HepG2 (cell line): ENCODE measurements at regions not wholly inside any gene's neighbourhood (a gene's known extent, or its start where the extent isn't known, plus 50 kb on each side); places are given as distances from the start of the nearest gene placed in this dataset.

Experiments
- ATAC-seq: fragments of 200-7000 bp; cut with Tn5 transposase; 3 replicates; pipeline ENCODE4 v1.9.1; 2020; ENCODE audit warnings: mild to moderate bottlenecking, moderate library complexity
- BruUV-seq: library from RNA; stranded (reverse); fragments of 400-500 nt; replicated peaks from 2 replicates; lab custom pipeline; 2021; lab: Mats Ljungman, UMichigan
- CTCF ChIA-PET: fragments of 300-600 bp; formaldehyde crosslinking; extraction: SDS; loops from one replicate; lab custom pipeline; 2021; ENCODE audit warnings: low total read pairs, inconsistent platforms, low intra/inter-chr PET ratio; lab: Yijun Ruan, JAX
- POLR2A ChIA-PET: fragments of 350-600 bp; sonication (Branson Sonifier 250); formaldehyde crosslinking; loops from one replicate; lab custom pipeline; 2020; ENCODE audit warnings: antibody characterized with exemption, inconsistent platforms; lab: Yijun Ruan, JAX
- DNase-seq: peaks from one replicate; pipeline ENCODE4 v3.0.0-alpha.2; 2015; ENCODE audit warnings: low spot score
- FAIRE-seq: peaks from 3 replicates; lab custom pipeline; 2011; peaks lifted over from hg19 to GRCh38; lab: Jason Lieb, UNC
- H2AFZ ChIP-seq: one replicate; pipeline ENCODE4 v1.6.1; 2011; ENCODE audit warnings: low read length, inconsistent platforms
- H3K27ac ChIP-seq: fragments of 300-600 bp; 3 replicates; pipeline ENCODE4 v1.8.0; 2011; ENCODE audit warnings: mixed run types, mild to moderate bottlenecking, mixed read lengths, low read length, inconsistent platforms; ENCODE audit not compliant: insufficient read depth; ENCODE audit errors: extremely low read length
- H3K27me3 ChIP-seq, 2 experiments: fragments of 200-600 bp in 1 of 2; 2 replicates in 1 of 2; 3 replicates in 1 of 2; pipeline versions ENCODE4 v1.6.0 to v1.8.0; 2011; ENCODE audit warnings: low read length in 2 of 2, mild to moderate bottlenecking in 2 of 2, moderate library complexity in 2 of 2, inconsistent platforms in 1 of 2; ENCODE audit not compliant: insufficient read depth in 2 of 2, control insufficient read depth in 1 of 2
- H3K36me3 ChIP-seq, 2 experiments: fragments of 200-600 bp in 1 of 2; replicated peaks in 1 of 2; 2 replicates in 1 of 2; 3 replicates in 1 of 2; pipeline versions ENCODE4 v1.5.1 to v1.8.0; 2011; ENCODE audit warnings: low read length in 2 of 2, inconsistent platforms in 1 of 2; ENCODE audit not compliant: insufficient read depth in 2 of 2, control insufficient read depth in 1 of 2
- H3K4me1 ChIP-seq: 2 replicates; pipeline ENCODE4 v1.5.1; 2012; ENCODE audit warnings: low read length, inconsistent platforms; ENCODE audit not compliant: insufficient read depth
- H3K4me2 ChIP-seq: 2 replicates; pipeline ENCODE4 v1.6.0; 2011; ENCODE audit warnings: low read depth, low read length, inconsistent platforms
- H3K4me3 ChIP-seq, 3 experiments: fragments of 200-600 bp in 1 of 3; sonication (generic), shearing (Covaris generic) in 1 of 3; replicated peaks in 1 of 3; 2 replicates each; pipeline ENCODE4 v1.5.1; 2011 to 2016; ENCODE audit warnings: low read length in 3 of 3, inconsistent platforms in 2 of 3, low read depth in 2 of 3, mild to moderate bottlenecking in 2 of 3, control low read depth in 1 of 3, mixed read lengths in 1 of 3; ENCODE audit not compliant: insufficient read depth in 1 of 3
- H3K79me2 ChIP-seq: one replicate; pipeline ENCODE4 v1.6.1; 2011; ENCODE audit warnings: low read length, inconsistent platforms; ENCODE audit not compliant: insufficient read depth
- H3K9ac ChIP-seq: 2 replicates; pipeline ENCODE4 v1.6.0; 2011; ENCODE audit warnings: mild to moderate bottlenecking, low read depth, low read length, inconsistent platforms; ENCODE audit not compliant: insufficient read depth
- H3K9me3 ChIP-seq: 2 replicates; pipeline ENCODE4 v1.5.1; 2012; ENCODE audit warnings: mild to moderate bottlenecking, low read length
- H4K20me1 ChIP-seq: 2 replicates; pipeline ENCODE4 v1.6.0; 2011; ENCODE audit warnings: inconsistent platforms, mild to moderate bottlenecking, low read length, moderate library complexity; ENCODE audit not compliant: insufficient read depth
- GLMP ChIP-seq: sonication (generic); formaldehyde crosslinking; IDR thresholded peaks from 2 replicates; pipeline ENCODE4 v1.9.0; 2021; ENCODE audit warnings: missing genetic modification reagents, mild to moderate bottlenecking, borderline replicate concordance
- HDAC2 ChIP-seq: sonication (generic); formaldehyde crosslinking; IDR thresholded peaks from 2 replicates; pipeline ENCODE4 v1.4.0; 2020; ENCODE audit warnings: missing genetic modification reagents
- KDM5A ChIP-seq: fragments of 200-600 bp; sonication (generic); IDR thresholded peaks from 2 replicates; pipeline ENCODE4 v1.7.0; 2018; ENCODE audit warnings: antibody characterized with exemption, mild to moderate bottlenecking, low read length, borderline replicate concordance
- KLF12 ChIP-seq: sonication (generic); formaldehyde crosslinking; IDR thresholded peaks from 2 replicates; pipeline ENCODE4 v1.4.0; 2020; ENCODE audit warnings: missing genetic modification reagents, borderline replicate concordance
- MAFF ChIP-seq: IDR thresholded peaks from 2 replicates; pipeline ENCODE4 v1.6.1; 2011; ENCODE audit warnings: low read depth, low read length, improper control_type of control experiment
- MAFK ChIP-seq, 2 experiments: IDR thresholded peaks in 1 of 2; conservative IDR thresholded peaks in 1 of 2; 2 replicates each; pipeline ENCODE4 v1.6.1; 2011; ENCODE audit warnings: improper control_type of control experiment in 2 of 2, low read length in 2 of 2
- MTERF4 ChIP-seq: sonication (generic); formaldehyde crosslinking; IDR thresholded peaks from 2 replicates; pipeline ENCODE4 v1.8.0; 2023; ENCODE audit warnings: mild to moderate bottlenecking, missing genetic modification reagents
- MXI1 ChIP-seq: IDR thresholded peaks from 3 replicates; pipeline ENCODE4 v1.6.1; 2012; ENCODE audit warnings: low read depth, low read length, inconsistent platforms, borderline replicate concordance
- MYC ChIP-seq: sonication (generic); formaldehyde crosslinking; IDR thresholded peaks from 2 replicates; pipeline ENCODE4 v1.9.0; 2021; ENCODE audit warnings: missing genetic modification reagents, borderline replicate concordance
- THYN1 ChIP-seq: sonication (generic); formaldehyde crosslinking; IDR thresholded peaks from 2 replicates; pipeline ENCODE4 v1.8.1; 2023; ENCODE audit warnings: low read depth, mild to moderate bottlenecking, moderate library complexity, missing genetic modification reagents, borderline replicate concordance
- TRIM24 ChIP-seq: sonication (generic); formaldehyde crosslinking; IDR thresholded peaks from 2 replicates; pipeline ENCODE4 v1.8.0; 2022; ENCODE audit warnings: mild to moderate bottlenecking, missing genetic modification reagents
- XBP1 ChIP-seq: sonication (generic); formaldehyde crosslinking; IDR thresholded peaks from 2 replicates; pipeline ENCODE4 v1.5.0; 2020; ENCODE audit warnings: missing genetic modification reagents
- ZC3H13 ChIP-seq: sonication (generic); formaldehyde crosslinking; IDR thresholded peaks from 2 replicates; pipeline ENCODE4 v1.8.1; 2023; ENCODE audit warnings: mild to moderate bottlenecking, missing genetic modification reagents, moderate library complexity
- ZMYM2 ChIP-seq: sonication (generic); formaldehyde crosslinking; IDR thresholded peaks from 2 replicates; pipeline ENCODE4 v1.8.0; 2022; ENCODE audit warnings: mild to moderate bottlenecking, missing genetic modification reagents
- ZNF251 ChIP-seq: sonication (generic); formaldehyde crosslinking; IDR thresholded peaks from 2 replicates; pipeline ENCODE4 v1.9.0; 2021; ENCODE audit warnings: mild to moderate bottlenecking, missing genetic modification reagents
- ZNF629 ChIP-seq: sonication (generic); formaldehyde crosslinking; conservative IDR thresholded peaks from 2 replicates; pipeline ENCODE4 v1.5.0; 2020; ENCODE audit warnings: missing genetic modification reagents
- ZNF672 ChIP-seq: sonication (generic); formaldehyde crosslinking; IDR thresholded peaks from 2 replicates; pipeline ENCODE4 v1.8.1; 2022; ENCODE audit warnings: missing genetic modification reagents
- ZNF776 ChIP-seq: sonication (generic); formaldehyde crosslinking; IDR thresholded peaks from 2 replicates; pipeline ENCODE4 v1.4.0; 2020; ENCODE audit warnings: mild to moderate bottlenecking, missing genetic modification reagents
- WGBS: methylation state at CpG from one replicate; pipeline ENCODE4 v1.1.6; 2017; ENCODE audit warnings: low lambda C conversion rate; 5-methylcytosine and 5-hydroxymethylcytosine counted together
- in situ Hi-C: cut with HindIII; loops from 2 replicates; pipeline ENCODE4 v1.10.0; 2017; ENCODE audit warnings: low pct_unique_long_range_greater_than_20kb; ENCODE audit not compliant: extremely low pct_ligation_motif_present
- intact Hi-C: fragments of 100-400 bp; cut with micrococcal nuclease; formaldehyde crosslinking; loops from one replicate; pipeline ENCODE4 v1.10.0; 2022; ENCODE audit not compliant: unreplicated experiment
- TF ChIP-seq, protein P1 (sequence below): sonication (generic); formaldehyde crosslinking; IDR thresholded peaks from 2 replicates; pipeline ENCODE4 v1.5.1; 2020; ENCODE audit warnings: missing genetic modification reagents, mild to moderate bottlenecking, borderline replicate concordance

DNA sequence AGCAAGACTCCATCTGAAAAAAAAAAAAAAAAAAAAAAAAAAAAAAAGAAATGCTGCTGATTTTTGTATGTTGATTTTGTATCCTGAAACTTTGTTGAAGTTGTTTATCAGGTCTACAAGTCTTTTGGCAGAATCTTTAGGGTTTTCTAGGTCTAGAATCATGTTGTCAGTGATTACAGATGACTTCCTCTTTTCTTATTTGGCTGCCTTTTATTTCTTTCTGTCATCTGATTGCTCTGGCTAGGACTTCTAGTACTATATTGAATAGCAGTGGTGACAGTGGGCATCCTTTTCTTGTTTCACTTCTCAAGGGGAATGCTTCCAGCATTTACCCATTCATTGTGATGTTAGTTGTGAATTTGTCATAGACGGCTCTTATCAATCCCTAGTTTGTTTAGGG lies 334.4 kb downstream of the SPRY1 start (continued):
- no peak for TF ChIP-seq MTERF4
- no peak for TF ChIP-seq KDM5A

GRCh38 chr4:123737156-123737555 lies 340.6 kb downstream of the SPRY1 start:
- POLR2A ChIA-PET, result no interaction called here
- BruUV-seq, result no TSS peak
- Histone ChIP-seq H3K4me2 (no peak overlapping the region), H3K4me1 (no peaks in the 10 kb centered on the region), H3K9ac (no peak overlapping the region), H3K4me3 (no peak overlapping the region), H3K79me2 (no peaks in the 10 kb centered on the region), H3K9me3 (no peaks in the 10 kb centered on the region), H3K27ac (no peak overlapping the region), H4K20me1 (no peaks in the 10 kb centered on the region), H3K27me3 (no peaks in the 10 kb centered on the region), H3K36me3 (no peaks in the 10 kb centered on the region), H2AFZ (no peak overlapping the region)
- intact Hi-C loops (no loop called here), in situ Hi-C loops (no loop called here)
- WGBS, result 96% methylated on average over 1 of the region's 1 CpG
- ATAC-seq (no peak), FAIRE-seq (no peak), DNase-seq (no peak)
- TF ChIP-seq, protein P1, sequence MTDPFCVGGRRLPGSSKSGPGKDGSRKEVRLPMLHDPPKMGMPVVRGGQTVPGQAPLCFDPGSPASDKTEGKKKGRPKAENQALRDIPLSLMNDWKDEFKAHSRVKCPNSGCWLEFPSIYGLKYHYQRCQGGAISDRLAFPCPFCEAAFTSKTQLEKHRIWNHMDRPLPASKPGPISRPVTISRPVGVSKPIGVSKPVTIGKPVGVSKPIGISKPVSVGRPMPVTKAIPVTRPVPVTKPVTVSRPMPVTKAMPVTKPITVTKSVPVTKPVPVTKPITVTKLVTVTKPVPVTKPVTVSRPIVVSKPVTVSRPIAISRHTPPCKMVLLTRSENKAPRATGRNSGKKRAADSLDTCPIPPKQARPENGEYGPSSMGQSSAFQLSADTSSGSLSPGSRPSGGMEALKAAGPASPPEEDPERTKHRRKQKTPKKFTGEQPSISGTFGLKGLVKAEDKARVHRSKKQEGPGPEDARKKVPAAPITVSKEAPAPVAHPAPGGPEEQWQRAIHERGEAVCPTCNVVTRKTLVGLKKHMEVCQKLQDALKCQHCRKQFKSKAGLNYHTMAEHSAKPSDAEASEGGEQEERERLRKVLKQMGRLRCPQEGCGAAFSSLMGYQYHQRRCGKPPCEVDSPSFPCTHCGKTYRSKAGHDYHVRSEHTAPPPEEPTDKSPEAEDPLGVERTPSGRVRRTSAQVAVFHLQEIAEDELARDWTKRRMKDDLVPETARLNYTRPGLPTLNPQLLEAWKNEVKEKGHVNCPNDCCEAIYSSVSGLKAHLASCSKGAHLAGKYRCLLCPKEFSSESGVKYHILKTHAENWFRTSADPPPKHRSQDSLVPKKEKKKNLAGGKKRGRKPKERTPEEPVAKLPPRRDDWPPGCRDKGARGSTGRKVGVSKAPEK (CRISPR knock-in tag), result no peak
- TF ChIP-seq ZNF251 (no peak), ZC3H13 (CRISPR knock-in tag) (no peak), TRIM24 (no peak), THYN1 (CRISPR knock-in tag) (no peak), KLF12 (CRISPR knock-in tag) (no peak), ZMYM2 (CRISPR knock-in tag) (no peak), ZNF776 (CRISPR knock-in tag) (no peak), ZNF629 (CRISPR knock-in tag) (no peak), MAFF (peak; percentile 57; the same call in 1 of the 2 replicates), MAFK (conservative IDR thresholded peaks at IDR 0.05 in 1 of 2, IDR thresholded peaks at IDR 0.05 in 1 of 2; ENCODE audit: low read length in 2 of 2) (peak; percentile 53 to 70), MYC (no peak), HDAC2 (no peak), XBP1 (no peak), ZNF672 (CRISPR knock-in tag) (no peak), GLMP (CRISPR knock-in tag) (no peak), MXI1 (no peak)
- CTCF ChIA-PET, result no interaction called here
